ENCODE measurements at regions not wholly inside any gene's neighbourhood (a gene's known extent, or its start where the extent isn't known, plus 50 kb on each side); places are given as distances from the start of the nearest gene placed in this dataset.

GRCh38 chr11:112403432-112403831, 142.8 kb upstream of the PLET1 start:
- Histone ChIP-seq H3K9me2 (ENCODE audit: insufficient read depth) (no peaks in the 10 kb centered on the region), H3K79me2 (ENCODE audit: insufficient read depth, low read length) (no peaks in the 10 kb centered on the region), H3K27ac (ENCODE audit: low read depth, low read length) (no peak overlapping the region), H3K36me3 (ENCODE audit: control insufficient read depth in 1 of 2, insufficient read depth in 2 of 2, low read length in 2 of 2) (no peaks in the 10 kb centered on the region), H4K20me1 (ENCODE audit: insufficient read depth) (no peaks in the 10 kb centered on the region), H3K9me3 (ENCODE audit: control insufficient read depth in 1 of 2, insufficient read depth in 1 of 2, low read depth in 1 of 2, low read length in 2 of 2) (no peaks in the 10 kb centered on the region), H3K4me3 (replicated peaks in 1 of 2; ENCODE audit: low read depth in 1 of 2, low read length in 2 of 2) (no peak overlapping the region), H3K27me3 (ENCODE audit: insufficient read depth, low read length) (peaks cover 24% of the 10 kb centered on the region), H2AFZ (ENCODE audit: low read depth, low read length, poor library complexity, severe bottlenecking) (no peak overlapping the region), H3K9ac (ENCODE audit: low read length) (no peak overlapping the region), H3K4me2 (ENCODE audit: low read length) (no peak overlapping the region), H3K4me1 (ENCODE audit: control insufficient read depth in 1 of 2, insufficient read depth in 2 of 2, low read length in 2 of 2) (no peaks in the 10 kb centered on the region)
- no peak for TF ChIP-seq SRF (IDR thresholded peaks at IDR 0.05; ENCODE audit: low read depth)
- no peak for TF ChIP-seq JUND (IDR thresholded peaks at IDR 0.05)
- TF ChIP-seq FOSL1 (IDR thresholded peaks at IDR 0.05; ENCODE audit: low read depth), result no peak
- no peak for TF ChIP-seq ELF1 (IDR thresholded peaks at IDR 0.05; ENCODE audit: borderline replicate concordance, low read depth)
- TF ChIP-seq CEBPB (IDR thresholded peaks at IDR 0.05; ENCODE audit: low read depth), result no peak
- no peak for TF ChIP-seq SP1 (IDR thresholded peaks at IDR 0.05; ENCODE audit: low read depth)
- ChIA-PET CTCF (no interaction called here), RAD21 (ENCODE audit: low non-redundant PET in 1 of 2, low total read pairs in 2 of 2, uncharacterized antibody in 2 of 2, unreplicated experiment in 2 of 2) (no interaction called here), POLR2A (no interaction called here)
- intact Hi-C loops (cut with micrococcal nuclease), result no loop called here
- ATAC-seq, result no peak
- no peak for DNase-seq (ENCODE audit: low read depth, low spot score)
- BruUV-seq (replicated peaks), result no TSS peak

GRCh38 chr11:112404112-112404511, 143.5 kb upstream of the PLET1 start:
- no peak overlapping the region for H3K4me3 ChIP-seq (replicated peaks in 1 of 2; ENCODE audit: low read depth in 1 of 2, low read length in 2 of 2)
- no peak overlapping the region for H3K4me2 ChIP-seq (ENCODE audit: low read length)
- no peaks in the 10 kb centered on the region for H3K9me3 ChIP-seq (ENCODE audit: control insufficient read depth in 1 of 2, insufficient read depth in 1 of 2, low read depth in 1 of 2, low read length in 2 of 2)
- BruUV-seq (replicated peaks), result no TSS peak
- no peaks in the 10 kb centered on the region for H3K9me2 ChIP-seq (ENCODE audit: insufficient read depth)
- ChIA-PET RAD21 (ENCODE audit: low non-redundant PET in 1 of 2, low total read pairs in 2 of 2, uncharacterized antibody in 2 of 2, unreplicated experiment in 2 of 2) (no interaction called here), CTCF (no interaction called here), POLR2A (no interaction called here)
- DNase-seq (ENCODE audit: low read depth, low spot score) (no peak), ATAC-seq (no peak)
- intact Hi-C loops (cut with micrococcal nuclease), result no loop called here
- H3K9ac ChIP-seq (ENCODE audit: low read length), result no peak overlapping the region
- H3K79me2 ChIP-seq (ENCODE audit: insufficient read depth, low read length), result no peaks in the 10 kb centered on the region
- TF ChIP-seq RAD21 (IDR thresholded peaks at IDR 0.05; ENCODE audit: low read depth) (no peak), CEBPB (IDR thresholded peaks at IDR 0.05; ENCODE audit: low read depth) (no peak), ZBTB33 (IDR thresholded peaks at IDR 0.05; ENCODE audit: extremely low read depth, insufficient replicate concordance, low read length) (no peak), REST (IDR thresholded peaks at IDR 0.05; ENCODE audit: low read depth) (no peak), POLR2A (IDR thresholded peaks at IDR 0.05; ENCODE audit: borderline replicate concordance, extremely low read depth, insufficient read depth, insufficient read length) (no peak), ATF3 (IDR thresholded peaks at IDR 0.05) (no peak), CBX3 (IDR thresholded peaks at IDR 0.05; ENCODE audit: low read depth) (no peak), EZH2 (IDR thresholded peaks at IDR 0.05) (no peak), SRF (IDR thresholded peaks at IDR 0.05; ENCODE audit: low read depth) (no peak), EZH2phosphoT487 (IDR thresholded peaks at IDR 0.05; ENCODE audit: borderline replicate concordance) (no peak)
- H3K27ac ChIP-seq (ENCODE audit: low read depth, low read length), result no peak overlapping the region
- H3K36me3 ChIP-seq (ENCODE audit: control insufficient read depth in 1 of 2, insufficient read depth in 2 of 2, low read length in 2 of 2), result no peaks in the 10 kb centered on the region
- no peak overlapping the region for H2AFZ ChIP-seq (ENCODE audit: low read depth, low read length, poor library complexity, severe bottlenecking)
- H4K20me1 ChIP-seq (ENCODE audit: insufficient read depth), result no peaks in the 10 kb centered on the region
- no peaks in the 10 kb centered on the region for H3K4me1 ChIP-seq (ENCODE audit: control insufficient read depth in 1 of 2, insufficient read depth in 2 of 2, low read length in 2 of 2)
- peaks cover 29% of the 10 kb centered on the region for H3K27me3 ChIP-seq (ENCODE audit: insufficient read depth, low read length)

All from HCT116 (cell line).